HG03045 (cell line): ENCODE measurements at regions not wholly inside any gene's neighbourhood (a gene's known extent, or its start where the extent isn't known, plus 50 kb on each side); places are given as distances from the start of the nearest gene placed in this dataset.
"Not testable (repeated sequence)": the region's sequence is repeated elsewhere in the genome, so short reads cannot be mapped to it uniquely, and the experiment has no call there.

Source experiments
- ATAC-seq: cut with Tn5 transposase; IDR thresholded peaks from one replicate; pipeline ENCODE4 v1.9.1; 2021; ENCODE audit warnings: mild to moderate bottlenecking, moderate library complexity; ENCODE audit not compliant: unreplicated experiment

GRCh38 chr5:115469904-115470516 lies 74.6 kb downstream of the FEM1C start:
- no peak for ATAC-seq

- ATAC-seq = no peak
These were observed 76.9 kb downstream of the FEM1C start for GRCh38 chr5:115467628-115468027.

GRCh38 chr5:115465431-115465830 lies 79.1 kb downstream of the FEM1C start:
- no peak for ATAC-seq

- no peak for ATAC-seq
These were observed 80.6 kb downstream of the FEM1C start for GRCh38 chr5:115463983-115464382.

- ATAC-seq = peak; percentile 47
These were observed 82.9 kb downstream of the FEM1C start for GRCh38 chr5:115461506-115462290.

GRCh38 chr5:115461093-115461492 lies 83.5 kb downstream of the FEM1C start:
- ATAC-seq = no peak

GRCh38 chr5:115460472-115460871 lies 84.1 kb downstream of the FEM1C start:
- ATAC-seq = peak; percentile 63

GRCh38 chr5:115459855-115460341 lies 84.7 kb downstream of the FEM1C start:
- no peak for ATAC-seq

GRCh38 chr5:115458416-115458815 lies 86.2 kb downstream of the FEM1C start:
- ATAC-seq = no peak

- no peak for ATAC-seq
These were observed 86.6 kb downstream of the FEM1C start for GRCh38 chr5:115458003-115458409.

- no peak for ATAC-seq
These were observed 87.0 kb downstream of the FEM1C start for GRCh38 chr5:115457571-115457970.

- ATAC-seq = no peak
These were observed 88.0 kb downstream of the FEM1C start for GRCh38 chr5:115456539-115457040.

GRCh38 chr5:115456056-115456455 lies 88.5 kb downstream of the FEM1C start:
- no peak for ATAC-seq

- no peak for ATAC-seq
These were observed 89.3 kb downstream of the FEM1C start for GRCh38 chr5:115455301-115455707.

GRCh38 chr5:115453391-115454095 lies 91.0 kb downstream of the FEM1C start:
- no peak for ATAC-seq

GRCh38 chr5:115452536-115453235 lies 91.9 kb downstream of the FEM1C start:
- no peak for ATAC-seq

- no peak for ATAC-seq
These were observed 92.5 kb downstream of the FEM1C start for GRCh38 chr5:115452083-115452482.

GRCh38 chr5:115450741-115451140 lies 93.8 kb downstream of the FEM1C start:
- peak; percentile 72 for ATAC-seq

GRCh38 chr5:115448630-115449029 lies 95.9 kb downstream of the FEM1C start:
- not testable (repeated sequence) for ATAC-seq

- no peak for ATAC-seq
These were observed 103.7 kb downstream of the FEM1C start for GRCh38 chr5:115440782-115441451.
